H1 (cell line): ENCODE measurements at regions not wholly inside any gene's neighbourhood (a gene's known extent, or its start where the extent isn't known, plus 50 kb on each side); places are given as distances from the start of the nearest gene placed in this dataset.

Experiments used
- CTCF ChIA-PET: fragments of 300-600 bp; sonication (Branson Sonifier 250); formaldehyde crosslinking; loops from one replicate; lab custom pipeline; 2021; ENCODE audit not compliant: partially characterized antibody; lab: Charles Lee
- POLR2A ChIA-PET: fragments of 300-600 bp; sonication (Branson Sonifier 250); formaldehyde crosslinking; loops from one replicate; lab custom pipeline; 2021; ENCODE audit warnings: inconsistent platforms; ENCODE audit not compliant: partially characterized antibody; lab: Charles Lee
- DNase-seq, 2 experiments: peaks; one replicate each; pipeline versions ENCODE4 v3.0.0 to v3.0.0-alpha.2; 2010 to 2022; ENCODE audit warnings: low spot score in 2 of 2, low read depth in 1 of 2, mixed read lengths in 1 of 2
- FAIRE-seq: peaks from 2 replicates; lab custom pipeline; 2011; peaks lifted over from hg19 to GRCh38; lab: Jason Lieb, UNC
- H2AFZ ChIP-seq: 2 replicates; pipeline ENCODE4 v1.8.1; 2012; ENCODE audit warnings: low read length, inconsistent platforms
- H2AK5ac ChIP-seq: 2 replicates; pipeline ENCODE4 v1.6.1; 2013; ENCODE audit warnings: low read depth, low read length
- H2BK120ac ChIP-seq: replicated peaks from 2 replicates; pipeline ENCODE3; 2013; ENCODE audit warnings: low read depth, low read length, inconsistent platforms
- H2BK12ac ChIP-seq: 2 replicates; pipeline ENCODE4 v1.6.1; 2013; ENCODE audit warnings: low read depth, low read length
- H2BK15ac ChIP-seq: 2 replicates; pipeline ENCODE4 v1.6.1; 2013; ENCODE audit warnings: low read length
- H2BK20ac ChIP-seq: 2 replicates; pipeline ENCODE4 v1.6.1; 2013; ENCODE audit warnings: low read length
- H2BK5ac ChIP-seq: 2 replicates; pipeline ENCODE4 v1.6.1; 2013; ENCODE audit warnings: low read depth, low read length
- H3K14ac ChIP-seq: 2 replicates; pipeline ENCODE4 v1.6.1; 2013; ENCODE audit warnings: inconsistent platforms; ENCODE audit not compliant: insufficient read length
- H3K18ac ChIP-seq: 2 replicates; pipeline ENCODE4 v1.6.1; 2013; ENCODE audit warnings: low read length; ENCODE audit errors: extremely low read depth
- H3K23ac ChIP-seq: 2 replicates; pipeline ENCODE4 v1.6.1; 2013; ENCODE audit warnings: inconsistent platforms; ENCODE audit not compliant: insufficient read length
- H3K23me2 ChIP-seq: 2 replicates; pipeline ENCODE4 v1.6.1; 2013; ENCODE audit warnings: low read depth, low read length
- H3K27ac ChIP-seq: 2 replicates; pipeline ENCODE4 v1.6.1; 2011; ENCODE audit warnings: low read depth, low read length, inconsistent platforms
- H3K27me3 ChIP-seq, 4 experiments: replicated peaks in 1 of 4; 1 replicate in 1 of 4; 2 replicates in 3 of 4; pipeline versions ENCODE4 v1.6.1 to v1.8.1; 2011 to 2013; ENCODE audit warnings: low read length in 3 of 4, mild to moderate bottlenecking in 3 of 4, inconsistent platforms in 2 of 4, mixed read lengths in 2 of 4, moderate library complexity in 1 of 4; ENCODE audit not compliant: control insufficient read depth in 3 of 4, insufficient read depth in 3 of 4; ENCODE audit errors: extremely low read depth in 1 of 4
- H3K36me3 ChIP-seq, 4 experiments: 2 replicates each; pipeline versions ENCODE4 v1.6.1 to v1.8.1; 2011 to 2013; ENCODE audit warnings: mild to moderate bottlenecking in 4 of 4, low read length in 3 of 4, moderate library complexity in 2 of 4, control low read depth in 1 of 4, inconsistent platforms in 1 of 4; ENCODE audit not compliant: insufficient read depth in 4 of 4, control insufficient read depth in 2 of 4
- H3K4ac ChIP-seq: replicated peaks from 2 replicates; pipeline ENCODE3; 2013; ENCODE audit warnings: low read length, low read depth, mixed read lengths, inconsistent platforms; ENCODE audit not compliant: insufficient read length
- H3K4me1 ChIP-seq, 4 experiments: replicated peaks in 1 of 4; 1 replicate in 1 of 4; 2 replicates in 3 of 4; pipeline versions ENCODE4 v1.6.1 to v1.8.1; 2011 to 2013; ENCODE audit warnings: low read length in 3 of 4, inconsistent platforms in 2 of 4, mixed read lengths in 1 of 4; ENCODE audit not compliant: insufficient read depth in 4 of 4, control insufficient read depth in 3 of 4
- H3K4me2 ChIP-seq, 2 experiments: 2 replicates each; pipeline versions ENCODE4 v1.6.1 to v1.8.1; 2011 to 2013; ENCODE audit warnings: low read depth in 2 of 2, low read length in 2 of 2, control low read depth in 1 of 2, inconsistent platforms in 1 of 2, mild to moderate bottlenecking in 1 of 2; ENCODE audit not compliant: insufficient read depth in 1 of 2
- H3K4me3 ChIP-seq, 4 experiments: fragments of 200-600, 300-600 bp in 1 of 4; sonication (generic), shearing (Covaris generic), sonication (Bioruptor Twin) in 1 of 4; 2 replicates each; pipeline versions ENCODE4 v1.5.1 to v1.8.1; 2011 to 2016; ENCODE audit warnings: low read length in 4 of 4, low read depth in 3 of 4, control low read depth in 2 of 4, inconsistent platforms in 2 of 4, mild to moderate bottlenecking in 2 of 4, mixed read lengths in 1 of 4, moderate library complexity in 1 of 4; ENCODE audit not compliant: insufficient read depth in 2 of 4; ENCODE audit errors: extremely low read depth in 1 of 4
- H3K56ac ChIP-seq: replicated peaks from 2 replicates; pipeline ENCODE3; 2013; ENCODE audit warnings: low read depth, mild to moderate bottlenecking, mixed read lengths, low read length, inconsistent platforms; ENCODE audit not compliant: insufficient read length
- H3K79me1 ChIP-seq: 2 replicates; pipeline ENCODE4 v1.6.1; 2013; ENCODE audit warnings: low read depth, low read length, control low read depth
- H3K79me2 ChIP-seq, 2 experiments: 2 replicates each; pipeline versions ENCODE4 v1.6.1 to v1.8.1; 2012 to 2013; ENCODE audit warnings: low read length in 2 of 2, mild to moderate bottlenecking in 2 of 2, inconsistent platforms in 1 of 2; ENCODE audit not compliant: insufficient read depth in 2 of 2, control insufficient read depth in 1 of 2
- H3K9ac ChIP-seq, 4 experiments: replicated peaks in 1 of 4; 1 replicate in 1 of 4; 2 replicates in 3 of 4; pipeline versions ENCODE4 v1.6.1 to v1.8.1; 2011 to 2013; ENCODE audit warnings: low read depth in 3 of 4, low read length in 3 of 4, control low read depth in 2 of 4, mild to moderate bottlenecking in 2 of 4, moderate library complexity in 2 of 4, inconsistent platforms in 1 of 4; ENCODE audit errors: extremely low read depth in 1 of 4
- H3K9me3 ChIP-seq, 2 experiments: 2 replicates each; pipeline versions ENCODE4 v1.6.1 to v1.8.1; 2012 to 2013; ENCODE audit warnings: mild to moderate bottlenecking in 2 of 2, moderate library complexity in 2 of 2, control low read depth in 1 of 2, inconsistent platforms in 1 of 2, low read depth in 1 of 2, low read length in 1 of 2, mixed read lengths in 1 of 2; ENCODE audit not compliant: insufficient read depth in 2 of 2
- H4K20me1 ChIP-seq, 2 experiments: replicated peaks in 1 of 2; 2 replicates each; pipeline versions ENCODE3 to v1.8.1; 2011 to 2013; ENCODE audit warnings: inconsistent platforms in 2 of 2, low read length in 2 of 2, mild to moderate bottlenecking in 1 of 2; ENCODE audit not compliant: insufficient read depth in 2 of 2, control insufficient read depth in 1 of 2
- H4K5ac ChIP-seq: 2 replicates; pipeline ENCODE4 v1.6.1; 2013; ENCODE audit warnings: low read length, low read depth, mixed read lengths, inconsistent platforms; ENCODE audit not compliant: insufficient read length
- H4K8ac ChIP-seq: 2 replicates; pipeline ENCODE4 v1.8.0; 2013; ENCODE audit warnings: mild to moderate bottlenecking, moderate library complexity, low read length, inconsistent platforms; ENCODE audit not compliant: insufficient read depth; ENCODE audit errors: extremely low read depth
- H4K91ac ChIP-seq: replicated peaks from 2 replicates; pipeline ENCODE3; 2013; ENCODE audit warnings: low read length, mixed read lengths, inconsistent platforms; ENCODE audit not compliant: insufficient read length
- BACH1 ChIP-seq: IDR thresholded peaks from 2 replicates; pipeline ENCODE4 v1.6.1; 2012; ENCODE audit warnings: low read length, improper control_type of control experiment
- CTCF ChIP-seq, 3 experiments: IDR thresholded peaks; 1 replicate in 2 of 3; 2 replicates in 1 of 3; pipeline versions ENCODE4 v1.5.1 to v1.6.1; 2011; ENCODE audit warnings: low read length in 3 of 3, mild to moderate bottlenecking in 3 of 3, inconsistent platforms in 2 of 3, low read depth in 1 of 3, moderate library complexity in 1 of 3; ENCODE audit not compliant: insufficient read depth in 1 of 3; ENCODE audit errors: control extremely low read depth in 1 of 3
- EZH2 ChIP-seq: fragments of 200-600 bp; sonication (generic); IDR thresholded peaks from 2 replicates; pipeline ENCODE4 v1.7.1; 2012; ENCODE audit warnings: low read depth, mild to moderate bottlenecking, moderate library complexity, low read length, inconsistent platforms; ENCODE audit not compliant: severe bottlenecking
- HDAC2 ChIP-seq, 2 experiments: fragments of 300-600 bp in 1 of 2; sonication (generic) in 1 of 2; IDR thresholded peaks; 2 replicates each; pipeline ENCODE4 v1.6.1; 2011 to 2012; ENCODE audit warnings: low read depth in 2 of 2, low read length in 2 of 2, mild to moderate bottlenecking in 2 of 2, moderate library complexity in 2 of 2, borderline replicate concordance in 1 of 2, inconsistent platforms in 1 of 2
- KDM4A ChIP-seq: IDR thresholded peaks from one replicate; pipeline ENCODE4 v1.7.1; 2012; ENCODE audit warnings: low read depth, mild to moderate bottlenecking, moderate library complexity, low read length, inconsistent platforms; ENCODE audit not compliant: severe bottlenecking
- POLR2AphosphoS5 ChIP-seq: IDR thresholded peaks from 2 replicates; pipeline ENCODE4 v1.6.1; 2011; ENCODE audit warnings: low read depth, low read length
- POU5F1 ChIP-seq: IDR thresholded peaks from 2 replicates; pipeline ENCODE4 v1.6.1; 2011; ENCODE audit warnings: low read depth, mild to moderate bottlenecking, low read length, moderate library complexity
- SAP30 ChIP-seq: fragments of 300-600 bp; sonication (generic); IDR thresholded peaks from 2 replicates; pipeline ENCODE4 v1.7.1; 2012; ENCODE audit warnings: low read length, moderate library complexity, mild to moderate bottlenecking, inconsistent platforms; ENCODE audit not compliant: insufficient read depth, insufficient replicate concordance
- WGBS, 2 experiments: shearing (Covaris generic) in 1 of 2; methylation state at CpG; one replicate each; pipeline versions ENCODE4 v1.1.6 to v1.1.7; 2013 to 2015; ENCODE audit warnings: low lambda C conversion rate in 2 of 2, mixed read lengths in 2 of 2, inconsistent platforms in 1 of 2, low coverage in 1 of 2, missing lambda C conversion rate in 1 of 2; ENCODE audit not compliant: insufficient replicate concordance in 2 of 2, insufficient coverage in 1 of 2, insufficient read length in 1 of 2; ENCODE audit errors: extremely low coverage in 1 of 2, missing lambda C conversion rate in 1 of 2; 5-methylcytosine and 5-hydroxymethylcytosine counted together

- Histone ChIP-seq H2BK120ac (no peak overlapping the region), H4K5ac (no peak overlapping the region), H3K79me1 (no peaks in the 10 kb centered on the region), H3K9me3 (peaks cover 8 to 9% of the 10 kb centered on the region in 2 experiments; a peak in 3 of 4 replicates), H3K79me2 (no peaks in the 10 kb centered on the region), H2BK12ac (no peak overlapping the region), H3K14ac (no peak overlapping the region), H3K27me3 (no peaks in the 10 kb centered on the region), H3K56ac (no peak overlapping the region), H3K27ac (no peak overlapping the region), H3K23ac (no peak overlapping the region), H2BK20ac (no peak overlapping the region), H2BK15ac (no peak overlapping the region), H3K36me3 (no peaks in the 10 kb centered on the region), H3K4me2 (no peak overlapping the region), H2AK5ac (no peak overlapping the region), H4K20me1 (no peaks in the 10 kb centered on the region), H2AFZ (no peak overlapping the region), H3K4me3 (no peak overlapping the region), H3K4ac (no peak overlapping the region), H4K8ac (no peak overlapping the region), H3K23me2 (no peaks in the 10 kb centered on the region), H4K91ac (no peak overlapping the region), H3K4me1 (peaks cover 0 to 10% (median 5%) of the 10 kb centered on the region in 4 experiments; a peak in 5 of 7 replicates), H2BK5ac (no peak overlapping the region), H3K18ac (no peak overlapping the region), H3K9ac (no peak overlapping the region)
- CTCF ChIA-PET, result interaction anchor here (0.8 to 1.2 kb wide), 4 partner anchors 20 to 444 kb away, joined by 3 read pairs; no protein-coding TSS in a partner anchor
- TF ChIP-seq KDM4A (no peak), SAP30 (no peak), EZH2 (no peak), BACH1 (no peak), CTCF (IDR thresholded peaks at IDR 0.05; ENCODE audit: control extremely low read depth in 1 of 3, insufficient read depth in 1 of 3, low read depth in 1 of 3, low read length in 3 of 3) (no peak), POLR2AphosphoS5 (no peak), HDAC2 (IDR thresholded peaks at IDR 0.05; ENCODE audit: borderline replicate concordance in 1 of 2, low read depth in 2 of 2, low read length in 2 of 2) (no peak), POU5F1 (no peak)
- DNase-seq, result no peak
- no peak for FAIRE-seq
- POLR2A ChIA-PET, result interaction anchor here (0.5 to 0.6 kb wide), 2 partner anchors 15 to 527 kb away, joined by 3 to 4 read pairs; no protein-coding TSS in a partner anchor
- 81% methylated on average over 4 of the region's 4 CpGs; no CpG with 5 or more reads in 1 of the 2 experiments for WGBS, 2 experiments
These were observed 147.3 kb downstream of the IRS1 start for GRCh38 chr2:226652369-226652768.
